K562 (cell line): ENCODE measurements at regions not wholly inside any gene's neighbourhood (a gene's known extent, or its start where the extent isn't known, plus 50 kb on each side); places are given as distances from the start of the nearest gene placed in this dataset.

Experiments used
- ATF1 ChIP-seq, 2 experiments: fragments of 450-650 bp in 1 of 2; IDR thresholded peaks; 2 replicates each; pipeline ENCODE4 v1.6.1; 2016; ENCODE audit warnings: missing compliant biosample characterization in 1 of 2, missing genetic modification characterization in 1 of 2
- CBFA2T3 ChIP-seq: fragments of 450-650 bp; IDR thresholded peaks from 2 replicates; pipeline ENCODE4 v1.6.1; 2017
- DEAF1 ChIP-seq: fragments of 450-650 bp; formaldehyde crosslinking; IDR thresholded peaks from 2 replicates; pipeline ENCODE4 v1.4.0; 2020; ENCODE audit warnings: mild to moderate bottlenecking, moderate library complexity
- E2F6 ChIP-seq, 2 experiments: IDR thresholded peaks; 2 replicates each; pipeline ENCODE4 v1.6.1; 2011; ENCODE audit warnings: borderline replicate concordance in 1 of 2, control low read depth in 1 of 2, low read depth in 1 of 2, low read length in 1 of 2, mild to moderate bottlenecking in 1 of 2, mixed read lengths in 1 of 2, moderate library complexity in 1 of 2; ENCODE audit not compliant: insufficient read depth in 1 of 2, insufficient read length in 1 of 2, poor library complexity in 1 of 2, severe bottlenecking in 1 of 2; ENCODE audit errors: extremely low read depth in 1 of 2
- TAF15 ChIP-seq: fragments of 200-400 bp; formaldehyde crosslinking; IDR thresholded peaks from 2 replicates; pipeline ENCODE4 v1.6.1; 2017; ENCODE audit warnings: mild to moderate bottlenecking, low read depth, low read length, moderate library complexity
- ZNF398 ChIP-seq: fragments of 250-450 bp; sonication (Bioruptor Pico); IDR thresholded peaks from 2 replicates; pipeline ENCODE4 v1.8.0; 2021; ENCODE audit warnings: moderate library complexity, mild to moderate bottlenecking, inconsistent platforms

- no peak for TF ChIP-seq ATF1 (CRISPR knock-in tag; IDR thresholded peaks at IDR 0.05)
- 0 out of 2 replicates have a peak, but pooled peaks have one; percentile 16 for TF ChIP-seq ATF1 (tag; IDR thresholded peaks at IDR 0.05)
- TF ChIP-seq TAF15 = no peak
- TF ChIP-seq E2F6 (IDR thresholded peaks at IDR 0.05; ENCODE audit: borderline replicate concordance in 1 of 2, extremely low read depth in 1 of 2, insufficient read depth in 1 of 2, insufficient read length in 1 of 2, low read depth in 1 of 2, low read length in 1 of 2, poor library complexity in 1 of 2, severe bottlenecking in 1 of 2) = no peak
- no peak for TF ChIP-seq ZNF398 (CRISPR knock-in tag)
- TF ChIP-seq CBFA2T3 = peak; percentile 65
- no peak for TF ChIP-seq DEAF1 (CRISPR knock-in tag)
- TF ChIP-seq, all 486 proteins: peak for 11
These were observed 57.7 kb upstream of the SMOX start (continued) for GRCh38 chr20:4090756-4091489.
